ENCODE measurements at regions not wholly inside any gene's neighbourhood (a gene's known extent, or its start where the extent isn't known, plus 50 kb on each side); places are given as distances from the start of the nearest gene placed in this dataset.

- TF ChIP-seq CTCF (IDR thresholded peaks at IDR 0.05; ENCODE audit: low read length) (no peak), EZH2 (IDR thresholded peaks at IDR 0.05; ENCODE audit: borderline replicate concordance, low read length) (no peak)
These were observed 239.2 kb downstream of the NUAK1 start for GRCh38 chr12:105899589-105899988.

Measured in OCI-LY1 (cell line).